HepG2 (cell line): ENCODE measurements at regions not wholly inside any gene's neighbourhood (a gene's known extent, or its start where the extent isn't known, plus 50 kb on each side); places are given as distances from the start of the nearest gene placed in this dataset.

Experiments
- ATAC-seq: fragments of 200-7000 bp; cut with Tn5 transposase; 3 replicates; pipeline ENCODE4 v1.9.1; 2020; ENCODE audit warnings: mild to moderate bottlenecking, moderate library complexity
- BruUV-seq: library from RNA; stranded (reverse); fragments of 400-500 nt; replicated peaks from 2 replicates; lab custom pipeline; 2021; lab: Mats Ljungman, UMichigan
- CTCF ChIA-PET: fragments of 300-600 bp; formaldehyde crosslinking; extraction: SDS; loops from one replicate; lab custom pipeline; 2021; ENCODE audit warnings: low total read pairs, inconsistent platforms, low intra/inter-chr PET ratio; lab: Yijun Ruan, JAX
- POLR2A ChIA-PET: fragments of 350-600 bp; sonication (Branson Sonifier 250); formaldehyde crosslinking; loops from one replicate; lab custom pipeline; 2020; ENCODE audit warnings: antibody characterized with exemption, inconsistent platforms; lab: Yijun Ruan, JAX
- DNase-seq: peaks from one replicate; pipeline ENCODE4 v3.0.0-alpha.2; 2015; ENCODE audit warnings: low spot score
- FAIRE-seq: peaks from 3 replicates; lab custom pipeline; 2011; peaks lifted over from hg19 to GRCh38; lab: Jason Lieb, UNC
- H2AFZ ChIP-seq: one replicate; pipeline ENCODE4 v1.6.1; 2011; ENCODE audit warnings: low read length, inconsistent platforms
- H3K27ac ChIP-seq: fragments of 300-600 bp; 3 replicates; pipeline ENCODE4 v1.8.0; 2011; ENCODE audit warnings: mixed run types, mild to moderate bottlenecking, mixed read lengths, low read length, inconsistent platforms; ENCODE audit not compliant: insufficient read depth; ENCODE audit errors: extremely low read length
- H3K27me3 ChIP-seq, 2 experiments: fragments of 200-600 bp in 1 of 2; 2 replicates in 1 of 2; 3 replicates in 1 of 2; pipeline versions ENCODE4 v1.6.0 to v1.8.0; 2011; ENCODE audit warnings: low read length in 2 of 2, mild to moderate bottlenecking in 2 of 2, moderate library complexity in 2 of 2, inconsistent platforms in 1 of 2; ENCODE audit not compliant: insufficient read depth in 2 of 2, control insufficient read depth in 1 of 2
- H3K36me3 ChIP-seq, 2 experiments: fragments of 200-600 bp in 1 of 2; replicated peaks in 1 of 2; 2 replicates in 1 of 2; 3 replicates in 1 of 2; pipeline versions ENCODE4 v1.5.1 to v1.8.0; 2011; ENCODE audit warnings: low read length in 2 of 2, inconsistent platforms in 1 of 2; ENCODE audit not compliant: insufficient read depth in 2 of 2, control insufficient read depth in 1 of 2
- H3K4me1 ChIP-seq: 2 replicates; pipeline ENCODE4 v1.5.1; 2012; ENCODE audit warnings: low read length, inconsistent platforms; ENCODE audit not compliant: insufficient read depth
- H3K4me2 ChIP-seq: 2 replicates; pipeline ENCODE4 v1.6.0; 2011; ENCODE audit warnings: low read depth, low read length, inconsistent platforms
- H3K4me3 ChIP-seq, 3 experiments: fragments of 200-600 bp in 1 of 3; sonication (generic), shearing (Covaris generic) in 1 of 3; replicated peaks in 1 of 3; 2 replicates each; pipeline ENCODE4 v1.5.1; 2011 to 2016; ENCODE audit warnings: low read length in 3 of 3, inconsistent platforms in 2 of 3, low read depth in 2 of 3, mild to moderate bottlenecking in 2 of 3, control low read depth in 1 of 3, mixed read lengths in 1 of 3; ENCODE audit not compliant: insufficient read depth in 1 of 3
- H3K79me2 ChIP-seq: one replicate; pipeline ENCODE4 v1.6.1; 2011; ENCODE audit warnings: low read length, inconsistent platforms; ENCODE audit not compliant: insufficient read depth
- H3K9ac ChIP-seq: 2 replicates; pipeline ENCODE4 v1.6.0; 2011; ENCODE audit warnings: mild to moderate bottlenecking, low read depth, low read length, inconsistent platforms; ENCODE audit not compliant: insufficient read depth
- H3K9me3 ChIP-seq: 2 replicates; pipeline ENCODE4 v1.5.1; 2012; ENCODE audit warnings: mild to moderate bottlenecking, low read length
- H4K20me1 ChIP-seq: 2 replicates; pipeline ENCODE4 v1.6.0; 2011; ENCODE audit warnings: inconsistent platforms, mild to moderate bottlenecking, low read length, moderate library complexity; ENCODE audit not compliant: insufficient read depth
- ESRRA ChIP-seq: sonication (generic); formaldehyde crosslinking; IDR thresholded peaks from 2 replicates; pipeline ENCODE4 v1.5.1; 2020; ENCODE audit warnings: mild to moderate bottlenecking, low read depth, missing genetic modification reagents
- FOXC1 ChIP-seq: sonication (generic); formaldehyde crosslinking; IDR thresholded peaks from 2 replicates; pipeline ENCODE4 v1.8.0; 2022; ENCODE audit warnings: mild to moderate bottlenecking, missing genetic modification reagents, borderline replicate concordance
- KDM6A ChIP-seq: IDR thresholded peaks from 2 replicates; pipeline ENCODE4 v1.6.1; 2016; ENCODE audit warnings: low read depth
- MAFG ChIP-seq: sonication (generic); formaldehyde crosslinking; IDR thresholded peaks from 2 replicates; pipeline ENCODE4 v1.5.1; 2020; ENCODE audit warnings: mild to moderate bottlenecking, missing genetic modification reagents
- NFIB ChIP-seq: sonication (generic); formaldehyde crosslinking; IDR thresholded peaks from 2 replicates; pipeline ENCODE4 v1.9.0; 2021; ENCODE audit warnings: missing genetic modification reagents, mild to moderate bottlenecking, borderline replicate concordance
- SOX6 ChIP-seq, 2 experiments: fragments of 450-650 bp in 1 of 2; sonication (generic) in 1 of 2; formaldehyde crosslinking in 1 of 2; IDR thresholded peaks; 2 replicates each; pipeline versions ENCODE4 v1.4.0 to v1.6.1; 2017 to 2020; ENCODE audit warnings: antibody characterized with exemption in 1 of 2, mild to moderate bottlenecking in 1 of 2, missing genetic modification reagents in 1 of 2
- TCF7L2 ChIP-seq: IDR thresholded peaks from 2 replicates; pipeline ENCODE4 v1.6.1; 2011; ENCODE audit warnings: mild to moderate bottlenecking, low read depth, low read length, moderate library complexity
- ZFP62 ChIP-seq: sonication (generic); formaldehyde crosslinking; IDR thresholded peaks from 2 replicates; pipeline ENCODE4 v1.4.0; 2020; ENCODE audit warnings: missing genetic modification reagents
- ZNF333 ChIP-seq: sonication (generic); formaldehyde crosslinking; IDR thresholded peaks from 2 replicates; pipeline ENCODE4 v1.4.0; 2020; ENCODE audit warnings: mild to moderate bottlenecking, missing genetic modification reagents, borderline replicate concordance
- WGBS: methylation state at CpG from one replicate; pipeline ENCODE4 v1.1.6; 2017; ENCODE audit warnings: low lambda C conversion rate; 5-methylcytosine and 5-hydroxymethylcytosine counted together
- in situ Hi-C: cut with HindIII; loops from 2 replicates; pipeline ENCODE4 v1.10.0; 2017; ENCODE audit warnings: low pct_unique_long_range_greater_than_20kb; ENCODE audit not compliant: extremely low pct_ligation_motif_present
- intact Hi-C: fragments of 100-400 bp; cut with micrococcal nuclease; formaldehyde crosslinking; loops from one replicate; pipeline ENCODE4 v1.10.0; 2022; ENCODE audit not compliant: unreplicated experiment
- TF ChIP-seq, protein P1 (sequence below): IDR thresholded peaks from 2 replicates; pipeline ENCODE4 v1.4.0; 2020; ENCODE audit warnings: mild to moderate bottlenecking, missing genetic modification reagents
- TF ChIP-seq, protein P2 (sequence below): IDR thresholded peaks from 2 replicates; pipeline ENCODE4 v1.6.1; 2012; ENCODE audit warnings: low read depth, low read length, improper control_type of control experiment
- TF ChIP-seq, protein P3 (sequence below): sonication (generic); formaldehyde crosslinking; IDR thresholded peaks from 2 replicates; pipeline ENCODE4 v1.4.0; 2020; ENCODE audit warnings: missing genetic modification reagents
- TF ChIP-seq, protein P4 (sequence below): sonication (generic); formaldehyde crosslinking; IDR thresholded peaks from 2 replicates; pipeline ENCODE4 v1.8.0; 2022; ENCODE audit warnings: mild to moderate bottlenecking, missing genetic modification reagents; ENCODE audit not compliant: insufficient replicate concordance

DNA sequence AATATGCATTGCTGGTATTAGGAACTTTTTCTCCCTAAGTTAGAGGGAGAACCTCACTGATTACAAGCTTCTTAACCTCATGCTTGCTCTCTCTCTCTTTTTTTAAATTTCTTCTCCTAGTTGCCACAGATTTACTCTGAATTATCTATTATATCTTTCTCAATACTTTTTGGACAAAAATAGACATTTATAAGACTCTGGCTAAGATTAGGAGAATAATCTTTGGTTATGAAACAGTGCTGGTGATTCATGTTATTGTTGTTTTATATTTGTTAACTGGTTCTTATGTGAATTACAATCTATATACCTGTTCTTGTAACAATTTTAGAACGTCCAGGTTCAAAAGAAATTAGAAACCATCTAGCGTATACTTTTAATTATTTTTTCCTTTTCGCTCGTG lies 187.8 kb downstream of the OGFRL1 start:
- intact Hi-C loops, result no loop called here
- no TSS peak for BruUV-seq
- Histone ChIP-seq H3K4me2 (no peak overlapping the region), H3K27ac (no peak overlapping the region), H3K9ac (no peak overlapping the region), H3K79me2 (no peaks in the 10 kb centered on the region), H3K27me3 (no peaks in the 10 kb centered on the region), H3K9me3 (no peaks in the 10 kb centered on the region), H2AFZ (no peak overlapping the region), H3K4me3 (no peak overlapping the region), H3K36me3 (no peaks in the 10 kb centered on the region), H3K4me1 (no peaks in the 10 kb centered on the region), H4K20me1 (no peaks in the 10 kb centered on the region)
- CTCF ChIA-PET, result no interaction called here
- POLR2A ChIA-PET, result no interaction called here
- in situ Hi-C loops, result no loop called here
- no peak for FAIRE-seq
- 47% methylated on average over 4 of the region's 4 CpGs for WGBS
- DNase-seq, result no peak
- no peak for ATAC-seq
- TF ChIP-seq, protein P1, sequence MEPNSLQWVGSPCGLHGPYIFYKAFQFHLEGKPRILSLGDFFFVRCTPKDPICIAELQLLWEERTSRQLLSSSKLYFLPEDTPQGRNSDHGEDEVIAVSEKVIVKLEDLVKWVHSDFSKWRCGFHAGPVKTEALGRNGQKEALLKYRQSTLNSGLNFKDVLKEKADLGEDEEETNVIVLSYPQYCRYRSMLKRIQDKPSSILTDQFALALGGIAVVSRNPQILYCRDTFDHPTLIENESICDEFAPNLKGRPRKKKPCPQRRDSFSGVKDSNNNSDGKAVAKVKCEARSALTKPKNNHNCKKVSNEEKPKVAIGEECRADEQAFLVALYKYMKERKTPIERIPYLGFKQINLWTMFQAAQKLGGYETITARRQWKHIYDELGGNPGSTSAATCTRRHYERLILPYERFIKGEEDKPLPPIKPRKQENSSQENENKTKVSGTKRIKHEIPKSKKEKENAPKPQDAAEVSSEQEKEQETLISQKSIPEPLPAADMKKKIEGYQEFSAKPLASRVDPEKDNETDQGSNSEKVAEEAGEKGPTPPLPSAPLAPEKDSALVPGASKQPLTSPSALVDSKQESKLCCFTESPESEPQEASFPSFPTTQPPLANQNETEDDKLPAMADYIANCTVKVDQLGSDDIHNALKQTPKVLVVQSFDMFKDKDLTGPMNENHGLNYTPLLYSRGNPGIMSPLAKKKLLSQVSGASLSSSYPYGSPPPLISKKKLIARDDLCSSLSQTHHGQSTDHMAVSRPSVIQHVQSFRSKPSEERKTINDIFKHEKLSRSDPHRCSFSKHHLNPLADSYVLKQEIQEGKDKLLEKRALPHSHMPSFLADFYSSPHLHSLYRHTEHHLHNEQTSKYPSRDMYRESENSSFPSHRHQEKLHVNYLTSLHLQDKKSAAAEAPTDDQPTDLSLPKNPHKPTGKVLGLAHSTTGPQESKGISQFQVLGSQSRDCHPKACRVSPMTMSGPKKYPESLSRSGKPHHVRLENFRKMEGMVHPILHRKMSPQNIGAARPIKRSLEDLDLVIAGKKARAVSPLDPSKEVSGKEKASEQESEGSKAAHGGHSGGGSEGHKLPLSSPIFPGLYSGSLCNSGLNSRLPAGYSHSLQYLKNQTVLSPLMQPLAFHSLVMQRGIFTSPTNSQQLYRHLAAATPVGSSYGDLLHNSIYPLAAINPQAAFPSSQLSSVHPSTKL (CRISPR knock-in tag), result no peak
- TF ChIP-seq MAFG (no peak), ESRRA (no peak), ZNF333 (CRISPR knock-in tag) (no peak), TCF7L2 (no peak), ZFP62 (CRISPR knock-in tag) (no peak), KDM6A (no peak), FOXC1 (CRISPR knock-in tag) (no peak), SOX6 (IDR thresholded peaks at IDR 0.05) (no peak), SOX6 (CRISPR knock-in tag; IDR thresholded peaks at IDR 0.05) (no peak), NFIB (no peak)
- TF ChIP-seq, protein P2, sequence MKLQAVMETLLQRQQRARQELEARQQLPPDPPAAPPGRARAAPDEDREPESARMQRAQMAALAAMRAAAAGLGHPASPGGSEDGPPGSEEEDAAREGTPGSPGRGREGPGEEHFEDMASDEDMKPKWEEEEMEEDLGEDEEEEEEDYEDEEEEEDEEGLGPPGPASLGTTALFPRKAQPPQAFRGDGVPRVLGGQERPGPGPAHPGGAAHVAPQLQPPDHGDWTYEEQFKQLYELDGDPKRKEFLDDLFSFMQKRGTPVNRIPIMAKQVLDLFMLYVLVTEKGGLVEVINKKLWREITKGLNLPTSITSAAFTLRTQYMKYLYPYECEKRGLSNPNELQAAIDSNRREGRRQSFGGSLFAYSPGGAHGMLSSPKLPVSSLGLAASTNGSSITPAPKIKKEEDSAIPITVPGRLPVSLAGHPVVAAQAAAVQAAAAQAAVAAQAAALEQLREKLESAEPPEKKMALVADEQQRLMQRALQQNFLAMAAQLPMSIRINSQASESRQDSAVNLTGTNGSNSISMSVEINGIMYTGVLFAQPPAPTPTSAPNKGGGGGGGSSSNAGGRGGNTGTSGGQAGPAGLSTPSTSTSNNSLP, result no peak
- TF ChIP-seq, protein P3, sequence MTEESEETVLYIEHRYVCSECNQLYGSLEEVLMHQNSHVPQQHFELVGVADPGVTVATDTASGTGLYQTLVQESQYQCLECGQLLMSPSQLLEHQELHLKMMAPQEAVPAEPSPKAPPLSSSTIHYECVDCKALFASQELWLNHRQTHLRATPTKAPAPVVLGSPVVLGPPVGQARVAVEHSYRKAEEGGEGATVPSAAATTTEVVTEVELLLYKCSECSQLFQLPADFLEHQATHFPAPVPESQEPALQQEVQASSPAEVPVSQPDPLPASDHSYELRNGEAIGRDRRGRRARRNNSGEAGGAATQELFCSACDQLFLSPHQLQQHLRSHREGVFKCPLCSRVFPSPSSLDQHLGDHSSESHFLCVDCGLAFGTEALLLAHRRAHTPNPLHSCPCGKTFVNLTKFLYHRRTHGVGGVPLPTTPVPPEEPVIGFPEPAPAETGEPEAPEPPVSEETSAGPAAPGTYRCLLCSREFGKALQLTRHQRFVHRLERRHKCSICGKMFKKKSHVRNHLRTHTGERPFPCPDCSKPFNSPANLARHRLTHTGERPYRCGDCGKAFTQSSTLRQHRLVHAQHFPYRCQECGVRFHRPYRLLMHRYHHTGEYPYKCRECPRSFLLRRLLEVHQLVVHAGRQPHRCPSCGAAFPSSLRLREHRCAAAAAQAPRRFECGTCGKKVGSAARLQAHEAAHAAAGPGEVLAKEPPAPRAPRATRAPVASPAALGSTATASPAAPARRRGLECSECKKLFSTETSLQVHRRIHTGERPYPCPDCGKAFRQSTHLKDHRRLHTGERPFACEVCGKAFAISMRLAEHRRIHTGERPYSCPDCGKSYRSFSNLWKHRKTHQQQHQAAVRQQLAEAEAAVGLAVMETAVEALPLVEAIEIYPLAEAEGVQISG (CRISPR knock-in tag), result no peak
- TF ChIP-seq, protein P4, sequence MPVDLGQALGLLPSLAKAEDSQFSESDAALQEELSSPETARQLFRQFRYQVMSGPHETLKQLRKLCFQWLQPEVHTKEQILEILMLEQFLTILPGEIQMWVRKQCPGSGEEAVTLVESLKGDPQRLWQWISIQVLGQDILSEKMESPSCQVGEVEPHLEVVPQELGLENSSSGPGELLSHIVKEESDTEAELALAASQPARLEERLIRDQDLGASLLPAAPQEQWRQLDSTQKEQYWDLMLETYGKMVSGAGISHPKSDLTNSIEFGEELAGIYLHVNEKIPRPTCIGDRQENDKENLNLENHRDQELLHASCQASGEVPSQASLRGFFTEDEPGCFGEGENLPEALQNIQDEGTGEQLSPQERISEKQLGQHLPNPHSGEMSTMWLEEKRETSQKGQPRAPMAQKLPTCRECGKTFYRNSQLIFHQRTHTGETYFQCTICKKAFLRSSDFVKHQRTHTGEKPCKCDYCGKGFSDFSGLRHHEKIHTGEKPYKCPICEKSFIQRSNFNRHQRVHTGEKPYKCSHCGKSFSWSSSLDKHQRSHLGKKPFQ (CRISPR knock-in tag), result no peak
